Mesenteric fat pad (tissue), 1 donor: ENCODE measurements at regions not wholly inside any gene's neighbourhood (a gene's known extent, or its start where the extent isn't known, plus 50 kb on each side); places are given as distances from the start of the nearest gene placed in this dataset.

ENCODE experiments used
- DNase-seq: peaks from one replicate; pipeline ENCODE4 v3.0.0-alpha.2; 2020; ENCODE audit warnings: low spot score
- donor health status: DM: yes; HTN: yes; CAD: no.

DNA sequence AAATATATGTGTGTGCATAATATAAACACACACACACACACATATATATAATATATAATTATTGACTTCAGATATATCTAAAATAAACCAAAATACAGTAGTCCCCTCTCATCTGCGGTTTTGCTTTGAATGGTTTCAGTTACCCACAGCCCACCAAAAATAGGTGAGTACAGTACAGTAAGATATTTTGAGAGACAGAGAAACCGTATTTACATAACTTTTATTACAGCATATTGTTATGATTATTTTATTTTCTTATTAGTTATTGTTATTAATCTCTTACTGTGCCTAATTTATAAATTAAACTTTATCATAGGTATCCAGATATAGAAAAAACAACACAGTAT lies 564.2 kb downstream of the ACTL7B start:
- no peak for DNase-seq

DNA sequence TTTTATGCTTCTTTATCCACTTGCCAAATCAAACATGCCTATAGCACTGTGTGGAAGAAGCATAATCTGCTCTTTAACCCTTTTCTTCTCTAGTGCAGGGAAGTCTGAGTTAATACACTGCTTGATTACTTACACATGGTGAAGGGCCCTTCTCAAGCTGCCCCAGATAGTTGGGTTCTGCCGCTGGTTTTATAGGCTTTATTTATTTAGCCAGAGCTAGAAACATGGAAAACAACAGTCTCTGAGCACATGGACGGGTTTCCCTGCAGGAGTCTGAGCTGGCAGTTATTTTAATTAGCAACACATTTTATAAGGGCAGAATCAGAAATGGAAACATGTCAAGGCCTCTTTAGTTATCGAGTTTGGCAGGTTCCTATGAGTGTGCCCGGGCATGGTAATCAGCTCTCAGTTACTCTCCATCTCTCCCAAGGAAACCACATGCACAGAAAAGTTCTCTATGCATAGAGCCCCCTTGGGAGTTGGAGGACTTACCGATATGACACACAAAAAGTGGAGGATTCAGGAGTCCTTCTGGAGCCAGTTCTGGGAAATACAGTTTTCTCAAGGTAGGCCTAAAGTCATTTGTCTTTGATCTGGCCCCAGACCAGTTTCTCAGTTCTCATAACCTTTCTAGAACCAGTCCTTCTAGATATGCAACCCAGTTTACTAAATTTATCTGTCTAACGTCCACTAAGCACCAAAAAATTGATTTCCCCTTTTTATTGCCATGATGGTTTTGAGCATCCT lies 564.8 kb downstream of the ACTL7B start:
- no peak for DNase-seq

DNA sequence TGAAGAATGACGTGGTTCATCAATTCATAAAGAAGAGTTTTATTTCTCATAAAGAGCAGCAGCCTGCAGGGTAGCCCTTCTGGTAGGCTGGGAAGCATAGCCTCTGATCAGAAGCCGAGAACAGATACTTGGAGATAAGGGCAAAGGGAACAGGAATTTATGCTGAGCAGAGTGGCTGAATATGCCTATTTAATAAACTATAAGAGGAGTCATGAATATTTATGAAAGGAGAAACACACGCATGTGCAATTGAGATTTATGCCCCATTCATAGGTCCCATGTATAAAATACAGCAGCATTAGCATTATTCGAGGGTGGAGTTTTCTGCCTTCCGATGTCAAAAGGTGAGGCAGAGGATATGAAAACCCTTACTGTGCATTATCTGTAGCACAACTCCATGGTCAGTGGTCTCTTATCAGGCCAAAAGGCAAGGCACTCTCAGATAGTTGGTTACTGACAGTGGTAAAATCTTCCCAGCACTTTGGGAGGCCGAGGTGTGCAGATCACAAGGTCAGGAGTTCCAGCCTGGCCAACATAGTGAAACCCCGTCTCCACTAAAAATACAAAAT lies 569.1 kb downstream of the ACTL7B start:
- no peak for DNase-seq

DNA sequence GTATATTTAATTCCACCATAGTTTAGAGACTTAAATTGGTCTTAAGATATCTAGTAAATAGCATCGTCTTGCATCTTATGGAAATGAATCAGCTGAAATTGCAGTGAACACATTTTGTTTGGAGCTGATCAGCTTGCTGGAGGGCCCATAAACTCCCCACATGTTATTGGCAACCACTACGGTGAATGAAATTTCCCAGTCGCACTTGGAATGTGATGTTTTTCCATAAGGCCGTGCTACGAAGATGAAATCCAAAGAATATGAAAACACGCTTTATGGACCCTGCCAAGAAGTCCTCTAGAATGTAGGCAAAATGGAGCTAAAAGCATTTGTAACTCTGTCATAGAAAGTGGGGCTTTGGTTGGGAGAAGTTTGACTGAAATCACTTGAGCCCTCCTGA lies 572.1 kb downstream of the ACTL7B start:
- DNase-seq: no peak

DNA sequence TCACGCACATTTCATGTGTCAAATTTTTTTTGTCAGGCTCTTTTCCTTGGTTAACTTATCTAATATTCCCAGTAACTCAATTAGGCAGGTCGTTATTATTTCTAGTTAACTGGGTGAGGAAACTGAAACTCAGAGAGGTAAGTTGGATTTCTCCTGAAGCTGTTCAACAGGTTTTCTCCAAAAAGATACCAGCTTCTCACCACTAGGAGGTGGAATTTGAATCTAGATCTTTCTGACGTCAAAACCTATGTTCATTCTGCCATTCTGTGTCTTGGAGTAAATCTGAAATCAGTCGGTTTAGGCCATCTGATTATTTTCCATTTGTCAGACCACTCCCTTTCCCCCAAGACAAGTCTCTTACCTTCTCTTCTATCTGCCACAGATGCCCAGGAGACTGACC lies 572.9 kb downstream of the ACTL7B start:
- DNase-seq: no peak

DNA sequence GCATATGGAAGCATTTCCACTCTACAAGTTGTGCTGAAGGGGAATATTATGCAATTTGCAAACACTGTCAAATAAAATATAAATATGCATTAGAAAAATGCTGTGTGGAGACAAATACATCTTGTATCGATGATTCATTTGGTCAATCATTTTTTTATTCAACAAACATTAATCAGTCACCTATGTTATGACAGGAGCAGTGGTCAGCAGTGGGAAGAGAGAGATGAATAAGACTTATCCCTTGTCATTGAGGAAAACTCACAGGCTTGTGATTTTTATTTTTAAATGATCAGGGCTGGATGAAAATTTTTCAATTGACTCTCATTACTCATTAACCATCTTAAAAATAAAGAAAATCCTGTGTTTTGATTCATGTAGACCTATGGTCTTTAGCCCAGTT lies 574.1 kb downstream of the ACTL7B start:
- DNase-seq: no peak

DNA sequence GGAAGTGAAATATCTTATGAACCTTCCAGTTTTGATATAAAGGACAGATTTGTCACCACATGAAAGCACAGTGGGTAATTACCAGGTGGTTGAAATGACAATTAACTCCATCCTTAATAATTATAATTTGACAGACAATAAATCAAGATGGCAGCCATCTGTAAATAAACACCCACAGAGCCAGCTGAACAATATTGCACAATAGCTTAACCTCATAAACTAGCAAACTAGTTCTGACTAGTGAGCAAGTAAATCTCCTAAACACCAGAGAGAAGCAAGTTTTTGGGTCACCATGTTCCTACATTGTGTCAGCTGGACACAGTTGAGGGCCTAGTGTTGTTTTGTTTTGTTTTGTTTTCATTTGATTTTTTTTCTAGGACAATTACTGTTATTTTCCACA lies 577.4 kb downstream of the ACTL7B start:
- no peak for DNase-seq

DNA sequence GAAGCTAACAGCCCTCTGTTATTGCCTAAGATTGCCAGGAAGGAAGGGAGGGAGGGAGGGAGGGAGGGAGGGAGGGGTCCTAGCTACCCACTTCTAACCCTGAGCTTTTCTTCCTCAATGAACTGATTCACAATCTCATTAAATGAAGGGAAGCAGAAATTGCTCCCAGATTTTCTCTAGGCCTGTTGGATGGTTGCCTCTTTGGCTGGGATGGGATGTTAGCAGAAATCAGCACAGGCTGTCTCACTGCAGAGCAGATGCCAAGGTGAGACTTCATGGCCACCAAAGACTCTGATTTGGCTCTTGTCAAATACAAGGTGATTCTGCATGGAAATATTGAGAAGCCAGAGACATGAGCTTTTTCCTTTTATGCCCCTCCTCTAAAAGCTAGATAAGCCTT lies 578.6 kb downstream of the ACTL7B start:
- no peak for DNase-seq

DNA sequence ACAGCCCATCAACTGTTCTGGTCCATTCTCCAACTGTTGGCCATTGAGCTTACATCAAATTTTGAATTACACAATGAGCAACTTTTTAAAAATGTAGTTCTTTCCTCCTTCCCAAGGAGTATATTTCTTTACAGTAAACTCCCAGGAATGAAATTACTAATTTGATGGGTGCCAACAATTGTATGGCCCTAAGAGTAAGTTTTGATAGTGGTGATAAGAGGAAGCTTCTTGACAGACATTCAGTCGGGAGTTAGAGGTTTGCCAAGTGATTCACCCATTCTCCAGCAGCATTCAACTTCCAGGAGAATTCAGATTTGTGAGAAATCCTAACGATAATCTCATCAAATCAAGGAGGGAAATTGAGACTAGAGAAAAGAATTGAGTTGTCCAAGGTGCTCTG lies 579.9 kb downstream of the ACTL7B start:
- DNase-seq: no peak

DNA sequence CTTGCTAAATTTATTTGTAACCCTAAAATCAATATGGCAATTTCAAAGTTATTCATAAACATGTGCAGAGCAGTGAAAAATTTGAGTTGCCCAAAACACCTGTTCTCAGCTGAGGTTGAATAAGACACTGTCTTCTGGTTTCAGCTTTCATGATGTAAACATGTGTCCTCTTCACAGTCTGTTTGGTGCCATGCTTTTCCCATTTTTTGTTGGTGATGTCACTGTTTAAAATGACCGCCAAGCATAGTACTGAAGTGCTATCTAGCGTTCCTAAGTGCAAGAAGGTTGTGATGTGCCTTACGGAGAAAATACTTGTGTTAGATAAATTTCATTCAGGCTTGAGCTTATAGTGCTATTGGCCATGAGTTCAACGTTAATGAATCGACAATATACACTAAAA lies 580.8 kb downstream of the ACTL7B start:
- no peak for DNase-seq

DNA sequence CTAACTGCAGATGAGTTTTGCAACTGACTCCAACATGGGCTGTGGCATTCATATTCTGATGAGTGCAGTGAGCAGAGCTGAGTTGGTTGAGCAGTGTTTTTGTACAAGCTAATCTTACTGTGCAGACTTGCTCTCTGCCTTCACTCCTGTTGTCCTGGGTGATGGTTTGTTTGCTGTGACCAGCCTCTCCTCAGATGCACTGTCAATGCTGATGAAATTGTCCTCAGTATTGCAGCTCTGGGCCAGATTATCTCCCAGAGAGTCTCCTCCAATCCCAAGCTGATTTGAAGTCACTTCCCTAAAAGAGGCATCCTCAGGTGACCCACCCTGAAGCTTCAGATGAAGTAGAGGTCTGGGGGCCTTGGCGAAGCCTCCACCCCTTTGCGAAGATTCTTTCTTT lies 581.8 kb downstream of the ACTL7B start:
- DNase-seq: no peak

DNA sequence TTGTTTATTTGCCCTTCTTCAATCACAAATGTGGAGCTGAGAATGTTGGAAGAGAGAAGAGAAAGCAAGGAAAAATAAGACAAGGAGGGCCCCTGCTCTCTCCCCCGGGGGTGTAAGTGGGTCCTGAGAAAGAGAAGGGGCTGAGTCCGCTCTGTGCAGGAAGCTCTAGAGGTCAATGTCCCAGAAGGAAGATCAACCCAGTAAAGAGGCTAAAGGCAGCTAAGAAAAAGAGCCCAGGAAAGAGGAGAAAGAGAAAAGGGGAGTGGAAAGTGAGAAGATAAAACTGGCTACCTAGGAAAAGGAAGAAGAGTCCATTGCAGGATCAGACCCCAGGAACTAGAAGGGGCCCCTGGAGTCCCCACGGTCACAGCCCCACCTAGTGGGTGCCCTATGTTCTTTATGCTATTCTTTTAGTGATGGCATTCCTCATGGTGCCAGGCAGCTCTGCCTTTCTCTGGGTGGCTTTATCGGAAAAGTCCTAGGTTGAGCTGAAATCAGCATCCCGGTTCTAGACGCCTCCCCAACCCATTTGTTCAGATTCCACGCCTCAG lies 583.4 kb downstream of the ACTL7B start:
- DNase-seq: no peak

DNA sequence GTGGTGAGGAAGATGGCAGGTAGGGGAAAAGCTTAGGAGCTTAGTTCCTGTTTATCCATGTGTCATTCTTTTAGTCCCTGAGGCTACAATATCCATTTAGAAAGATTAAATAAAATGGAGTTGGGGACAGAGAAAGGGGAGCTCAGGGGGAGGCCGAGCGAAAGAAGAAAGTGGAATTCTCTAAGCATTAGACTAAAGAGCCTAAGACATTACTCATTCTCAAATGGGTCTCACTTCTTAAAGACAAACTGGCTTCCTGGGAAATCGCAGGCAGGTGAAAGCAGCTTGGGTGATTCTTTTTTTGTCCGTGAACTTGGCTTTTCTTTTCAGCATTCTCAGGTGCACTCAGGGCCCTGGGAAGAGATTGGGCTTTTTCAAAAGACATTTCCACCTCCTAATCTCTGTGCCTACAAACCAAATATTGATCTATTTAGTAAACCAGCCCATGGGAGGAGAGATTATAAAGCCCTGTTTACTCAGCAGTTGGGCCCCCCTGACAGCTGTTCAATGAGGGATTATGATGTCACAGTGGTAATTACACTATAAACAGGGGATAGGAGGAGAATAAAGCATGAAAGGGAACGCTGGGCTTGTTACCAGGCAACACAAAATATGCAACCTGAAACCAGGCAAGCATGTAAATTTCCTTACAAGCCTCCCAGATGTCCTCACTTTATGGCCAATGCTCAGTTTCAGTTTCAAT lies 584.0 kb downstream of the ACTL7B start:
- DNase-seq: no peak

DNA sequence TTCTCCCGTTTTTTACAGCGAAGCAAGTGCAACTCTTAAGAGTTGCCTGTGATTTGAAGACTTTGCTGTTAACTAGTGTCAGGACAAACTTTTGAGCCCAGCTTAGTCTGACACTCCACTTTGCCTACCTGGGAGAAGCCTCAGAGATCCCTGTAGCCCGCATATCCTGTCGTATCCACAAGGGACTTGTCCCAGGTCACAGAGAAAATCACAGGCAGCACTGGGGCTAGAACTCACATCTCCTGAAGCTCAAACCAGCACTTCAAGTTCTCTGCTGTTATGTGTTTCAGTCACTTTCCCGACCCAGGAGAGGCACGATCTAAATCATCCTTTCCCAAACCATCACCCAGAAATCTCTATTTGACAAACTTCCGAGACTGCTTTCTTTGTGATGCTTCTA lies 584.5 kb downstream of the ACTL7B start:
- no peak for DNase-seq

DNA sequence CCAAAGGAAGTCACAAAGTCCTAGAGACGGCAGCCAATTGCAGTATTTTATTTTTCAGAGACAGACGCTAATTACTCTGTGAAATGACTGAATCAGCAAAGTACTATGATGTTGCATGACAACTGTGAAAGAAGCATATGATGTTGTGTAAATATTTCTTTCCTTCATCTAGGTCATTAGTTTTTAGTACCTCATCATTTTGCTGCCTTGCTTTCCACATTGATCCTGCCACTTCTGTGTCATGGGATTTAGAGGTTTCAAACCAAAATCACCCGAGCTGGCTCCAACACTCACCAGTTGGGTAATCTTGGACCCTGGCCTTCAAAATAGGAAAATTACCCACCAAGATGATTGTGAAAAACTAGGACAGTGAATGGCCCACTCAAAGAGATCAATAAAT lies 585.2 kb downstream of the ACTL7B start:
- no peak for DNase-seq

DNA sequence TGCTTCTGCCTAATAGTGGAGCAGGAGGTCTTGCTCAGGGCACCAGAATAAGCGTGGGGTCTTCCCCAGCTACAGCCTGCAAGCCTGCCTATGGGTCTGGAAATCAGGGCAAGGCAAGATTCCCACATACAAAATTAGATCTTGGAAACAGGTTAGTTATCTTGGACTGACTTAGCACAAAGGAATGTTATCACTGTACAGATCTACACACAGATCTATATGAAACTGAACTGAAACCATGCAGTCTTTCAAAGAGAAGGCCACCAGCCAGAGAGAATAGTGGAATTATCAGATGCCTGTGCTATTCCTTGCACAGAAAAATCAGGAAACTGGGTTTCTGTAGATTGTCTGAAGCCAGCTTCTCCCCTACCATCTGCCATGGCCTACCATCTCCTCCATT lies 585.7 kb downstream of the ACTL7B start:
- DNase-seq: no peak

DNA sequence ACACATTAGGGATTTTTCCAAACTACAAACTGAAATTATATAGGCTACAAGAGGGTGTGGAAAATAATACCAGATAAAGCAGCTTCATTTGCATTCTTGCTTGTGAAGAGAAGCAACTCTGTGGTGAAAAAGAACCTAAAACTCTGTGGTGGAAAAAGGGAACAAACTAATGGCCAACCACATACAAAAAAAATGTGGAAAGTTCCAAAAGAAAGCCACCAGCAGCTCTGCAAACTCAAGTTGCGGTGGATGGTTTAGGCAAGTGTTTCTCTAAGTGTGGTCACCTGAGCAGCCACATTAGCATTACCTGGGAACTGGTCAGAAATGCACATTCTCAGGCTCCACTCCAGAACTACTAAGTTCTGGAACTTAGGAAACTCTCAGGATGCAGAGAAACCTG lies 586.4 kb downstream of the ACTL7B start:
- no peak for DNase-seq

DNA sequence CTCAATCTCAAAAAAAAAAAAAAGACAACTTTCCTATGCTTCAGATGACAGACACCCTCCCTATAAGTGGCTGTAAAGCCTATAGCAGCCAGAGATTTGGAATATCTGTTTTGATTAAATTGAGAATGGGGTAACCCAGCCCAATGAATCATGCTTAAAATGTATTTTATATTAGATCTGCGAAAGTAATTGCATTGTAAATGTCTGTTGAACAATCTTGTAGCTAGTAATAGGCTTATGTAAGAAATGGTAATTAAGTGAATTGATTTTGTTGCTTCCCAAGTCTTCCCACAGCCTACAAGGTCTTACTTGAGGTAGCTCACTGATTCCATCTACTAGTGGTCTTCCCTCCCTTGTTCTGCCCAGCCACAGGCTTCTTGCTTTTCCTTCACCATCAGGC lies 590.7 kb downstream of the ACTL7B start:
- no peak for DNase-seq

DNA sequence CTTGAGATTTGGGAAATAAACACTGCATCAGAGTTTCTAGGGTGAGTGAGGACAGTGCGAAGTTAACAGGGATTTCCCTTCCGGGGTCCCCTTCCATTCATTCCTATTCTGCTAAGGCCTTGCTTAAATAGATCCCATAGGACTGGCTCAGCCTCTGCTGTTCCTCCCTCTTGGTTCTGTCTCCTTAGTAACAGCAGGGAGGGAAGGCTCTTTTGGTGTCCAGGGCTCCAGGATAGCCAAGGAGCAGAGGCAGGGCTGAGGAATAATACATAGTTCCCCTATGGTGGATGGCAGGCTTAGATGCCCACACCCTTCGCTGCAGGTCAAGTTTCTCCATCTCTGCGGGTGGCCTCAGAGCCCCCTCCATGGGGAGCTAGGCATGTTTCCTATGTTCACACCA lies 591.7 kb downstream of the ACTL7B start:
- no peak for DNase-seq

DNA sequence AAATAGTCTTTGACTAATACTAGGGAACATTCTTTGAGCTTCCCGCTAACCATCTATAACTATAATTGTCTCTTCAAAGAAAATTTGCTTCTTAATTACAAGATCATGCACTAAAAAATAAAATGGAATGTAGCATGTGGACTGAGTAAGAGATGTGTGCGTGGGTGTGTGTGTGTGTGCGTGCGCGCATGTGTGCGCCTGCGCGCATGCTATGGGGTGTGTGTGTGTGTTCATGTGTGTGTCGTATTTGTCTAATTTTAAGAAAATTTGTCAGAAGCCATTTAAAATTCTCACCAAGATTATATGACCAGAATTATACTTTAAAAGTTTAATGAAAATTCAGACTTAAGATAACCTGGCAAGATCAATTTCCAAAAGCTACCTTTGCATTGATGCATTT lies 593.0 kb downstream of the ACTL7B start:
- no peak for DNase-seq

DNA sequence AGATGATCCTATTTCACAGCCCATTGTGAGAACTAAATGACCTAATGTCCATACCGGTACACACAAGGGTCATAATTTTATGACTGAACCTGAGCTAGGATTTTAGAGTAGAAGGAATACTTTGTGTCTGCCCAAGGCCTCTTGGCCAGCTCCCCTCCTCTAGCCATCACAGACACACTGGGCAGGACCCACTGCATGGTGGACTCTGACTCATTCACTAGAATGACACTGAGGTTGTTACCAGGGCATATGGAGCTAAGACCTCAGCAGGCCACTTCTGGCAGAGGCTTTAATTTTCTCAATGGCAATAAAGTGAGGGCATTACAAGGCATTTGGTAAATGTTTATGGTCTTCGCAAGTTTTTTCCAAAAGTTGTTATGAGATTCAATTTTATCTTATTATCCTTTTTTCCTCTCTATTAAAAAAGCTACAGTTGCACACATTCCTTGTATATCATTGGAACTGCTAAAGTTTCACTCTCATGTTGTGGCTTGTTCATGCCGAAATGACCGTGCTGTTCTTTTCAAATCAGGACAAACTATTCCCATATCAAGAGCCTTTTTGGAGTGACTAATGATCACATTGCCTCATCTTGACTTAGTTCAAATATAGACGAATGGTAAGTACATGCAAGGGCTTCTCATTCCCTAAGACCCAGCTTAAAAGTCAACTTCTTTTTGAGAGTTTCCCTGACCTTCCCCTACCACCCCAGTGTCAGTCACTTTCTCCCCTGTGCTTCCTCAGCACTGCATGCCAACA lies 595.7 kb downstream of the ACTL7B start:
- no peak for DNase-seq

DNA sequence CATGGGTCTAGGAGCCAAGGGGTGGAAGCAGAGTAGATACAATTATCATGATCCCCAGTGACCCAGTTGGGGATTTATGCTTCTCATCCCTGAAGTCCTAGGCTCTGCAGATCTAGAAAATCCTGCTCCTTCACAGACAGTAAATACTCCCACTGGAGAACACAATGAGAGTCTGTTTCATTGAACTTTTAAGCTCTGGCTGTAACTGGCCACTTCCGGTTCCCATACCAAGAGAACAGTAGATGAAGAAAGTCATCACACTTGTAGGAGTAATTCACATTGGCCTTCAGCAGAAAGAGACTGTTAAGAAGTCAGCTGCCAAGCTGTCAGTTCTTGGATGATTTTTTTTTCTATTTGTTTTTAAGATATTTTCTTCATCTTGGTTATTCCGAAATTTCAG lies 597.1 kb downstream of the ACTL7B start:
- DNase-seq: no peak
